Erythroblast (primary cell): ENCODE measurements at regions not wholly inside any gene's neighbourhood (a gene's known extent, or its start where the extent isn't known, plus 50 kb on each side); places are given as distances from the start of the nearest gene placed in this dataset.

ENCODE experiments used
- GATA1 ChIP-seq: IDR thresholded peaks from 2 replicates; pipeline ENCODE4 v1.6.1; 2011; ENCODE audit warnings: low read depth, mild to moderate bottlenecking, control low read depth, low read length, moderate library complexity
- POLR2A ChIP-seq: IDR thresholded peaks from 2 replicates; pipeline ENCODE4 v1.6.1; 2011; ENCODE audit warnings: mild to moderate bottlenecking, low read length

DNA sequence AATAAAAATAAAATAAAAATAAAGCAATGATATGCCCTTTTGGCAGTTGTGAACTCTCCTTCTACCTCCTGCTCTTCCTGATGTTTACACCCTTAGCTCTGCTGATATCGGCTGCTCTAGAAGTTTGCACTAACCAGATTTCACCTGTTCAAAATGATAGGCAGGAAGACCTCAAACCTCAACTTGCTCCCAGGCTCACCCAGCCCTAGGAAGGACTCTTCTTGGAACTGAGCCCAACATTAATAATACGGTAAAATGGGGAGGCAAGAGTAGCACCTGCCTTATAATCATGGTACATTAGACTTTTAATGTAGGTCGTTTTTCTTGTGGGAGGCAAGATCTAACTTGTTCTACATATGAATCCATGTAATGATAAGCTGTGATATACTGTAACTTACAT, 61.2 kb upstream of the MED13 start:
- TF ChIP-seq POLR2A (no peak), GATA1 (no peak)
